Liver (tissue), 3 donors: ENCODE measurements at regions not wholly inside any gene's neighbourhood (a gene's known extent, or its start where the extent isn't known, plus 50 kb on each side); places are given as distances from the start of the nearest gene placed in this dataset.

Experiments
- ATF3 ChIP-seq: IDR thresholded peaks from 2 replicates; pipeline ENCODE4 v1.6.1; 2016; ENCODE audit warnings: antibody characterized with exemption
- CTCF ChIP-seq: fragments of 150-350 bp; IDR thresholded peaks from 2 replicates; pipeline ENCODE4 v1.5.1; 2017; ENCODE audit warnings: improper control_type of control experiment, low read depth, low read length; ENCODE audit not compliant: missing input control
- JUND ChIP-seq, 2 donors: IDR thresholded peaks; 2 replicates each; pipeline ENCODE4 v1.6.1; 2016; ENCODE audit warnings: antibody characterized with exemption in 2 of 2
- MAX ChIP-seq: IDR thresholded peaks from 2 replicates; pipeline ENCODE4 v1.6.1; 2016; ENCODE audit warnings: antibody characterized with exemption
- RAD21 ChIP-seq, 2 donors: IDR thresholded peaks; 2 replicates each; pipeline ENCODE4 v1.6.1; 2016; ENCODE audit warnings: antibody characterized with exemption in 2 of 2, mild to moderate bottlenecking in 2 of 2
- RXRA ChIP-seq, 2 donors: IDR thresholded peaks; 2 replicates each; pipeline ENCODE4 v1.6.1; 2017 to 2018; ENCODE audit warnings: antibody characterized with exemption in 2 of 2, mild to moderate bottlenecking in 1 of 2
- donor health status: healthy.
- donor health status: healthy.

GRCh38 chr12:97288531-97288930, 174.1 kb upstream of the RMST start:
- TF ChIP-seq RAD21 (IDR thresholded peaks at IDR 0.05) (no peak), CTCF (no peak), MAX (no peak), RXRA (IDR thresholded peaks at IDR 0.05) (no peak), JUND (IDR thresholded peaks at IDR 0.05) (no peak), ATF3 (no peak)
